ENCODE measurements at regions not wholly inside any gene's neighbourhood (a gene's known extent, or its start where the extent isn't known, plus 50 kb on each side); places are given as distances from the start of the nearest gene placed in this dataset.
A peak's percentile ranks its signal among the peaks of the same experiment; 100 is the strongest.
"Not testable (repeated sequence)": the region's sequence is repeated elsewhere in the genome, so short reads cannot be mapped to it uniquely, and the experiment has no call there.

- no peak for TF ChIP-seq CTCF (IDR thresholded peaks at IDR 0.05; ENCODE audit: low read depth, low read length)
- H3K4me3 ChIP-seq (ENCODE audit: low read depth, low read length) = no peak overlapping the region
- in situ Hi-C loops (cut with HindIII; ENCODE audit: low sequenced_read_pairs) = no loop called here
- DNase-seq (ENCODE audit: low read depth, low spot score) = no peak
Measured at GRCh38 chr4:33751050-33751449, 2493.3 kb downstream of the ARAP2 start.

DNA sequence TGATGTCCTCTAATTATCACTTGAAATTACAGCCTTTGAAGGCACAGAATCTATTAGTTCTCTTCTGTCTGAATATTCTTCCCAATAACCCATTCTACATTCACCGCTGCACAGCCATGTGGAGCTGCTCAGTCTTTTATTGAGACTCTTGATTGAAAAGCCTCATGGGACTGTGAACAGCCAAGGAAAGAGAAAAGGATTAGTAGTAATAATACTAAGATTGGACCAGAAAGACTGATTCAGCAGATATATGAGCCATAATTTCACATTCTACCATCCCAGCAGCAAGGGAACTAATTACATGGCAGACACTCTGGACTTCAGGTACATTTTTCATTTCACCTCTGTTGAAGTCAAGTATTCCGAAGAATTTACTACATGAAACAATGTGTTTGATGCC is 2471.7 kb downstream of the ARAP2 start:
- in situ Hi-C loops (cut with HindIII; ENCODE audit: low sequenced_read_pairs) = no loop called here
- H3K4me3 ChIP-seq (ENCODE audit: low read depth, low read length) = no peak overlapping the region
- DNase-seq (ENCODE audit: low read depth, low spot score) = no peak
- no peak for TF ChIP-seq CTCF (IDR thresholded peaks at IDR 0.05; ENCODE audit: low read depth, low read length)

DNA sequence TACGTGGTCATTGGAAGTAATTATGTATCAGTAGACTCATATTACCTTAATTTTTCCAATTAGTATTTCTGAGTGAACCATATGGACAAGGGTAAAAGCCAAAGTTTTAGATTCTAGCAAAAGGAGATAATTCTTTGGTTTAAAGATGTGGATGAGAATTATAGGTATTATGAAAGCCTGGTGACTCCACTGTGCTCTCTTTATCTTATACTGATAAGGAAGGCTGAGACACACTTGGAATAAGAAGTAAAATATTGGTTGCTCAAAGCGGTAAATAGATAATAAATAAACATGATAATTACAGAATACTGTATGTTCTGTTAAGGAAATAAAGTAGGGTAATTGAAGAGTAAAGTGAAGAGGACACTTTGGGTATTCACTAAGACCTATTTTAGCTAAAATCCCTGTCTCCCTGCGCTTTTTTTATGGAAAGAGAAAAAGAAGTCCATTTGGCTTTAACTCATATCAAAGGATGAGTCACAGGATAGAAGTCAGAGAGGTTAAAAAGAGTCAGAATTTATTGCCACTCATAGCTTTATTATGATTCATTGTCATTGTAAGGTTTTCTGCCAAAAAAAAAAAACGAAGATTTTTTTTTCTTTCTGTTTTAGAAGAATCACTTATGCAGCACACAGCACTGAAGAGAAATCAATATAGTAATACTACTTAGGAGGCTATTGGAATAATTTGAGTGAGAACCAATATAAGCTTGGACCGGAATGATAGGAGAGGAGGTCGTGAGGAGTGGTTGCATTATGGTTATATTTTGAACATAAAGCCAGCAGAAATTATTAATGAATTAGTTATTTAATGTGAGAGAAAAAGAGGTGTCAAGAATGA is 2463.1 kb downstream of the ARAP2 start:
- in situ Hi-C loops (cut with HindIII; ENCODE audit: low sequenced_read_pairs) = no loop called here
- TF ChIP-seq CTCF (IDR thresholded peaks at IDR 0.05; ENCODE audit: low read depth, low read length) = no peak

DNA sequence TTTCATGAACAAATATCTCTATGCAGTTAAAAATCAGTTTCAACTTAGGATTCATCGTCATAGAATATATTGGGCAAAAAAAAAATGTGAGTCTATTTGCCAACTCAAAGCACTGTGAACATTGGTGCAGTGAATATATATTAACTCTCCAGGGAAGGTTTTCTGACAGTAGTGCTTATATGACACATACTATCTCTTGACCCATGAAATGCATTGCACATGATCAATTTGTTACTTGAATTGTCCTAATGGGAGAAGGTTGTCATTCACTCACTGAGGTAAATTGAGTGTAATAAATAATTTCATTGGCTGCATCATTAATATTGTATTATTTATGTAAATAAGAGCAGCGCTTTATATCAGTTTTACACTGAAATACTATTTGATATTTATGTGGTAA is 2458.5 kb downstream of the ARAP2 start:
- in situ Hi-C loops (cut with HindIII; ENCODE audit: low sequenced_read_pairs) = no loop called here
- no peak overlapping the region for H3K4me3 ChIP-seq (ENCODE audit: low read depth, low read length)
- no peak for TF ChIP-seq CTCF (IDR thresholded peaks at IDR 0.05; ENCODE audit: low read depth, low read length)
- no peak for DNase-seq (ENCODE audit: low read depth, low spot score)

More for the DNA sequence above, 2463.1 kb downstream of the ARAP2 start:
- H3K4me3 ChIP-seq (ENCODE audit: low read depth, low read length) = no peak overlapping the region
- DNase-seq (ENCODE audit: low read depth, low spot score) = peak; percentile 43

DNA sequence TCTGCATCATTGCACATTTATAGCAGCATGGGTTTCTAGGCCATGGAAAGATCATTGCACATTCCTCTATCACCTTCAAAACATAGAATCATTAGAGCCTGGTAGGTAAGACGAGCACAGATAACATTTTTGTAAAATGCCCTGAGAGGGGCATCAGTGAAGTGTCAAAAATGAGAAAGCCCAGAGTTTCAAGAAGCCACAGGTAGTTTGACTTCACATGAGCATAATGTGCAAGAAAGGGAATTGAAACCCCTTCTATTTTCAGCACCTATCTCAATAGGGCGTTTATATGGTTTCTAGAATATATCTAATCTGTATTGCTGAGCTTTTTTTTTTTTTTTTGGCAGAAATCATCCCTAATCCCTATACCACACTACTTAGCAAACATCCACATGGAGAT is 2441.7 kb downstream of the ARAP2 start:
- TF ChIP-seq CTCF (IDR thresholded peaks at IDR 0.05; ENCODE audit: low read depth, low read length) = no peak
- no peak overlapping the region for H3K4me3 ChIP-seq (ENCODE audit: low read depth, low read length)
- in situ Hi-C loops (cut with HindIII; ENCODE audit: low sequenced_read_pairs) = no loop called here
- DNase-seq (ENCODE audit: low read depth, low spot score) = no peak

DNA sequence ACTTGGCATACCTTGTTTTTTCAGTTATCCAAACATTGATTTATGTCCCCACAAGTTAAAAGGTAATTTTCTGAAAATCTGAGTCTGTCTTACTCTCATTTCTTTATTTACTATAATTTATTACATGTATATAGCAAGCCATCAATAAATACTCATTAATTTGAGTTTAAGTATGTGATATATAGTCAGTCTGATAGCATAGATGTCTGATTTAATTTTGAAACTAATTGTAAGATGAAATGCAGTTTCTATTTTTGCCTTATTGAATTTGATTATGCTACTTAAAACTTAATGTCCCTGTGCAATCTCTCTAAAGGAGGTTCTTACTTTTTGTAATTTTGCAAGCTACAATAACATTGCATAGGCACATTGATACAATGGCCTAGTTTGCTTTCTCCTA is 2418.6 kb downstream of the ARAP2 start:
- DNase-seq (ENCODE audit: low read depth, low spot score) = no peak
- in situ Hi-C loops (cut with HindIII; ENCODE audit: low sequenced_read_pairs) = no loop called here
- no peak for TF ChIP-seq CTCF (IDR thresholded peaks at IDR 0.05; ENCODE audit: low read depth, low read length)
- no peak overlapping the region for H3K4me3 ChIP-seq (ENCODE audit: low read depth, low read length)

GRCh38 chr4:33829356-33829755 is 2415.0 kb downstream of the ARAP2 start:
- DNase-seq (ENCODE audit: low read depth, low spot score); in situ Hi-C loops (cut with HindIII; ENCODE audit: low sequenced_read_pairs): not testable (repeated sequence)

More at GRCh38 chr4:33829356-33829755, 2415.0 kb downstream of the ARAP2 start:
- H3K4me3 ChIP-seq (ENCODE audit: low read depth, low read length) = not testable (repeated sequence)

Measured in astrocyte of the spinal cord (primary cell).